ENCODE measurements at regions not wholly inside any gene's neighbourhood (a gene's known extent, or its start where the extent isn't known, plus 50 kb on each side); places are given as distances from the start of the nearest gene placed in this dataset.

DNA sequence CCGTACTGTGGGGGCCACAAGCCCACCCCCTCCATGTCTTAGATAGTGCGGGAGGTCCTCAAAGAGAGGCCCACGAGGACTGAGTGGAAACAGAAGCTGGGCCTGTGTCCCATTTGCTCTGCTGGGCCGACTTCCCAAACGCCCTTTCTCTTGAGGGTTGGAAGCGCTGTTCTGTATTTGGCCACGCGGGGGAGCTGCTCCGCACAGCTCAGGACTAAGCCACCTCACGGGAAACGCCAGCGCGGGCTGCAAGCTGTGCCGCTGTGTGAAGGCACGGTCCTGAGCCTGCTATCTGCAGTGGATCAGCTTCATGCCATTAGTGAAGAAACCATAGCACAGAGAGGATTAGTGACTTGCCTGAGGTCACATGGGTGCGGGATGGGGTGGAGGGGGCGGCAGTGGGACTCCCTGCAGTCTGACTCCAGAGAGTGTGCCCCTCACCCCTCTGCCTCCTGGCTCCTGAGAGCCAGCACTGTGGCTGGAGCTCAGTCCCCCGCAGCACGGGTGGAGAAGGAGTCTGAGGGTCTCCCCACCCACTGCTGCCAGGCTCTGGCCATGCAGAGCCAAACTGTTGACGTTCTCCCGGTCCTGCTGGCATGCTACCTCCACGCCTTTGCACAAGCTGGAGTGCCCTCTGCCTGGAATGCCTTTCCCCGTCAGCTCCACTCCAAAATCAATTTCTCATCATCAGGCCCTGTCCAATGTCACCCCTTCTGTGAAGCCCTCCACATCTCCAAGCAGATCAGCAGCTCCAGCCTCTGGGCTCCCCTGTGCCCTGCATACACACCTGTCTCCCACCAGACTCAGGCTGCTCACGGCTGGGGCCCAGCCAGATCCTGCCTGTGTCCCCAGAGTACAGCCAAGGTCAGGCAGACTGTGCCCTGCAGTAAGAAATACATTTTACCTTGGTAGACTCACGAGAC lies 51.5 kb upstream of the LRRC32 start:
- TF ChIP-seq CTCF (IDR thresholded peaks at IDR 0.05): peak; percentile 71 to 91
- DNase-seq (peak; percentile 72 to 92 (median 82)), ATAC-seq (peak; percentile 98)
- Histone ChIP-seq H3K27ac (no peak overlapping the region), H3K27me3 (peaks cover 0 to 26% of the 10 kb centered on the region in 2 donors), H3K36me3 (no peaks in the 10 kb centered on the region), H3K9me3 (no peaks in the 10 kb centered on the region), H3K4me3 (no peak overlapping the region), H3K4me1 (peaks cover 0 to 8% of the 10 kb centered on the region in 2 donors)
- intact Hi-C loops (cut with DNase I): no loop called here

- ATAC-seq (no peak), DNase-seq (no peak)
- Histone ChIP-seq H3K4me1 (peaks cover 0 to 8% of the 10 kb centered on the region in 2 donors), H3K36me3 (no peaks in the 10 kb centered on the region), H3K4me3 (no peak overlapping the region), H3K9me3 (no peaks in the 10 kb centered on the region), H3K27me3 (peaks cover 0 to 26% of the 10 kb centered on the region in 2 donors), H3K27ac (no peak overlapping the region)
- TF ChIP-seq CTCF (IDR thresholded peaks at IDR 0.05): no peak
- intact Hi-C loops (cut with DNase I): no loop called here
Measured at GRCh38 chr11:76723142-76723541, 52.6 kb upstream of the LRRC32 start.

- no peak overlapping the region for H3K4me3 ChIP-seq
- intact Hi-C loops (cut with DNase I): no loop called here
- H3K27me3 ChIP-seq: peaks cover 0 to 26% of the 10 kb centered on the region in 2 donors
- TF ChIP-seq CTCF (IDR thresholded peaks at IDR 0.05): no peak
- H3K36me3 ChIP-seq: no peaks in the 10 kb centered on the region
- DNase-seq (no peak), ATAC-seq (no peak)
- H3K27ac ChIP-seq: no peak overlapping the region
- H3K4me1 ChIP-seq: peaks cover 0 to 8% of the 10 kb centered on the region in 2 donors
- H3K9me3 ChIP-seq: no peaks in the 10 kb centered on the region
Measured at GRCh38 chr11:76723548-76723947, 53.0 kb upstream of the LRRC32 start.

DNA sequence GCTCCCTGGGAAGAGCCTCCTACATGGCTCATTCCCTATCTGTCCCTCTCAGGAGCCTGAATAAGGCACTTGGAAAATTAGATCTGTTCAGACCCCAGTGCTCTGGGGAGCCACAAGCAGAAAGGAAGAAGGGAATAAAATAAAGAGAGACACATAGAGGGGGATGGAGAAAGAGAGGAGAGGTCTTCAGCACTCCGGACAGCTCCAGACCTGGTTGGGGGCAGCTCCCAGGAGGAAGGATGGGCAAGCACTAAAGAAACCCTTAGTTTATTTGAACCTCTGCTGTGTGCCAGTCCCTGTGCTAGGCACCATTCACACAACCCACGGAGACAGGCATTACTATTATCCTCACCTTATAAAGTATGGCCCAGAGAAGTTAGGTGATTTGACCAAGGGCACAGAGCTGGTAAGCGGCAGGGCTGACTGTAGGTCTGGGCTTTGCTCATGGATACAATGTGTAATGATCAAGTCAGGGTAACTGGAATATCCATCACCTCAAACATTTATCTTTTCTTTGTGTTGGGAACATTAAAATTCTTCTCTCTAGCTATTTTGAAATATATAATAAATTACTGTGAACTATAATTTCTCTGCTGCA lies 53.7 kb upstream of the LRRC32 start:
- intact Hi-C loops (cut with DNase I): no loop called here
- Histone ChIP-seq H3K36me3 (no peaks in the 10 kb centered on the region), H3K4me1 (peaks cover 0 to 8% of the 10 kb centered on the region in 2 donors), H3K27ac (no peak overlapping the region), H3K9me3 (no peaks in the 10 kb centered on the region), H3K4me3 (no peak overlapping the region), H3K27me3 (peaks cover 0 to 26% of the 10 kb centered on the region in 2 donors)
- no peak for TF ChIP-seq CTCF (IDR thresholded peaks at IDR 0.05)
- ATAC-seq: no peak
- no peak for DNase-seq

DNA sequence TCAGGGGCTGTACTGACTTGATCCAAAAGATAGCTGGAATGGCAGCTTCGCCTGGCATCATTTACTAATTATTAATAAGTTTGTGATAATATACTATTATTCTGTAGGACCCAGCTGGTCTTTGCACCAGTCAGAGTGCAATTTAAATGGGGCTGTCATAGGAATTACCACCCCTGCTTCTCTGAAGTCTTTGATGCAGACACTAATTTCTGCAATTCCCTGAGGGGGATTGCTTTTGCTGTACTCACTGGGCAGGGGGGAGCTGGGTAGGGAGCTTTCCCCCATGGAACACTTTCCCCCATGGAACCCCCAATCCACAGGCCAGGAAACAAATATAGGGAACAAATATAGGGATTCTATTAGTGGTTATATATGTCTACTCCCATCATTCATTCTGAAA lies 54.9 kb upstream of the TSKU start:
- Histone ChIP-seq H3K27me3 (peaks cover 0 to 14% of the 10 kb centered on the region in 2 donors), H3K9me3 (no peaks in the 10 kb centered on the region), H3K27ac (no peak overlapping the region), H3K4me3 (no peak overlapping the region), H3K4me1 (no peaks in the 10 kb centered on the region), H3K36me3 (no peaks in the 10 kb centered on the region)
- DNase-seq (no peak), ATAC-seq (no peak)
- no peak for TF ChIP-seq CTCF (IDR thresholded peaks at IDR 0.05)
- intact Hi-C loops (cut with DNase I): no loop called here
